ENCODE measurements at regions not wholly inside any gene's neighbourhood (a gene's known extent, or its start where the extent isn't known, plus 50 kb on each side); places are given as distances from the start of the nearest gene placed in this dataset.

DNA sequence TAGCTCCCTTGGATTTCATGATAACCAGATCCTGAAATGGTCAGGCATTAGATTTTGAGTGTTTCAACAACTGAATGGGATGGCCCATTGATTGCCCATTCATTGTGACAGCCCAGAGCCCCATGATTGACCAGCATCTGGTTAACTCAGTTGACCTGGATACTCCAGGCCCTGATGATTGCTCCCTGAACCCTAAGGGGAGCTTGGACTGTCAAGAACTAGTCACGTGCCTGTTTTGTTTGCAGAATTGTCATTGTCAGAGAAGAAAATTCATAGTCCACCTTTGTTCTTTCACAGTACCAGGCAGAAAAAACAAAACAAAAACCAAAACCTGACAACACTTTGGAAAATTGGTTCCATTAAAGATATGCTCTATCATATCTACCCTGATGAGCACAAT is 241.3 kb upstream of the ONECUT1 start:
- Histone ChIP-seq H3K36me3 (ENCODE audit: control insufficient read depth, insufficient read depth, low read length) (no peaks in the 10 kb centered on the region), H3K27ac (ENCODE audit: low read length) (no peak overlapping the region), H3K4me1 (ENCODE audit: control insufficient read depth, insufficient read depth, low read length) (no peaks in the 10 kb centered on the region), H3K4me3 (ENCODE audit: low read depth in 2 of 2, low read length in 2 of 2) (no peak overlapping the region), H3K9me3 (ENCODE audit: control insufficient read depth, insufficient read depth, low read depth, low read length) (no peaks in the 10 kb centered on the region), H3K27me3 (ENCODE audit: control insufficient read depth, insufficient read depth, low read length) (no peaks in the 10 kb centered on the region)
- intact Hi-C loops (cut with micrococcal nuclease; ENCODE audit: unreplicated experiment) (no loop called here), in situ Hi-C loops (cut with HindIII; ENCODE audit: low pct_unique_long_range_greater_than_20kb, low sequenced_read_pairs) (no loop called here)
- no peak for ATAC-seq
- no TSS peak for BruUV-seq (replicated peaks)
- ChIA-PET CTCF (no interaction called here), POLR2A (no interaction called here)
- DNase-seq (ENCODE audit: low read depth, low spot score), result no peak
- no peak for TF ChIP-seq POLR2AphosphoS5 (IDR thresholded peaks at IDR 0.05; ENCODE audit: low read depth, low read length)
- TF ChIP-seq, protein P1, sequence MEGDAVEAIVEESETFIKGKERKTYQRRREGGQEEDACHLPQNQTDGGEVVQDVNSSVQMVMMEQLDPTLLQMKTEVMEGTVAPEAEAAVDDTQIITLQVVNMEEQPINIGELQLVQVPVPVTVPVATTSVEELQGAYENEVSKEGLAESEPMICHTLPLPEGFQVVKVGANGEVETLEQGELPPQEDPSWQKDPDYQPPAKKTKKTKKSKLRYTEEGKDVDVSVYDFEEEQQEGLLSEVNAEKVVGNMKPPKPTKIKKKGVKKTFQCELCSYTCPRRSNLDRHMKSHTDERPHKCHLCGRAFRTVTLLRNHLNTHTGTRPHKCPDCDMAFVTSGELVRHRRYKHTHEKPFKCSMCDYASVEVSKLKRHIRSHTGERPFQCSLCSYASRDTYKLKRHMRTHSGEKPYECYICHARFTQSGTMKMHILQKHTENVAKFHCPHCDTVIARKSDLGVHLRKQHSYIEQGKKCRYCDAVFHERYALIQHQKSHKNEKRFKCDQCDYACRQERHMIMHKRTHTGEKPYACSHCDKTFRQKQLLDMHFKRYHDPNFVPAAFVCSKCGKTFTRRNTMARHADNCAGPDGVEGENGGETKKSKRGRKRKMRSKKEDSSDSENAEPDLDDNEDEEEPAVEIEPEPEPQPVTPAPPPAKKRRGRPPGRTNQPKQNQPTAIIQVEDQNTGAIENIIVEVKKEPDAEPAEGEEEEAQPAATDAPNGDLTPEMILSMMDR (IDR thresholded peaks at IDR 0.05), result no peak
- TF ChIP-seq REST (IDR thresholded peaks at IDR 0.05; ENCODE audit: insufficient read depth in 1 of 2, low read depth in 2 of 2, low read length in 1 of 2), result no peak
- TF ChIP-seq TCF7L2 (IDR thresholded peaks at IDR 0.05; ENCODE audit: low read depth, low read length), result no peak
- no peak for TF ChIP-seq SIN3A (IDR thresholded peaks at IDR 0.05; ENCODE audit: borderline replicate concordance, insufficient read depth, low read depth, low read length)

DNA sequence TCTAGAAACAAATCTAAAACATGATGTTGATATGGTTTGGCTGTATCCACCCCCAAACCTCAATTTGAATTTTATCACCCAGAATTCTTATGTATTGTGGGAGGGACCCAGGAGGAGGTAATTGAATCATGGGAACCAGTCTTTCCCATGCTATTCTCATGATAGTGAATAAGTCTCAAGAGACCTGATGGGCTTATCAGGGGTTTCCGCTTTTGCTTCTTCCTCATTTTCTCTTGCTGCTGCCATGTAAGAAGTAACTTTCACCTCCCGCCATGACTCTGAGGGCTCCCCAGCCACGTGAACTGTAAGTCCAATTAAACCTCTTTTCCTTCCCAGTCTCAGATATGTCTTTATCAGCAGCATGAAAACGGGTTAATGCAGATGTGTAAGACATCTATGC is 232.7 kb upstream of the ONECUT1 start:
- ChIA-PET CTCF (no interaction called here), POLR2A (interaction anchor here (0.6 to 0.7 kb wide), 2 partner anchors 61 to 236 kb away, joined by 3 to 4 read pairs; no protein-coding TSS in a partner anchor)
- no peak for ATAC-seq
- no peaks in the 10 kb centered on the region for H3K27me3 ChIP-seq (ENCODE audit: control insufficient read depth, insufficient read depth, low read length)
- in situ Hi-C loops (cut with HindIII; ENCODE audit: low pct_unique_long_range_greater_than_20kb, low sequenced_read_pairs) (no loop called here), intact Hi-C loops (cut with micrococcal nuclease; ENCODE audit: unreplicated experiment) (no loop called here)
- H3K4me1 ChIP-seq (ENCODE audit: control insufficient read depth, insufficient read depth, low read length), result no peaks in the 10 kb centered on the region
- no peaks in the 10 kb centered on the region for H3K36me3 ChIP-seq (ENCODE audit: control insufficient read depth, insufficient read depth, low read length)
- no peak overlapping the region for H3K4me3 ChIP-seq (ENCODE audit: low read depth in 2 of 2, low read length in 2 of 2)
- H3K27ac ChIP-seq (ENCODE audit: low read length), result no peak overlapping the region
- TF ChIP-seq SIN3A (IDR thresholded peaks at IDR 0.05; ENCODE audit: borderline replicate concordance, insufficient read depth, low read depth, low read length), result no peak
- TF ChIP-seq TCF7L2 (IDR thresholded peaks at IDR 0.05; ENCODE audit: low read depth, low read length), result no peak
- TF ChIP-seq, protein P1 (IDR thresholded peaks at IDR 0.05), result no peak
- TF ChIP-seq REST (IDR thresholded peaks at IDR 0.05; ENCODE audit: insufficient read depth in 1 of 2, low read depth in 2 of 2, low read length in 1 of 2), result no peak
- TF ChIP-seq POLR2AphosphoS5 (IDR thresholded peaks at IDR 0.05; ENCODE audit: low read depth, low read length), result no peak
- DNase-seq (ENCODE audit: low read depth, low spot score), result no peak
- no peaks in the 10 kb centered on the region; the same call in 1 of the 2 replicates for H3K9me3 ChIP-seq (ENCODE audit: control insufficient read depth, insufficient read depth, low read depth, low read length)
- no TSS peak for BruUV-seq (replicated peaks)
